HG03378 (cell line): ENCODE measurements at regions not wholly inside any gene's neighbourhood (a gene's known extent, or its start where the extent isn't known, plus 50 kb on each side); places are given as distances from the start of the nearest gene placed in this dataset.
"Not testable (repeated sequence)": the region's sequence is repeated elsewhere in the genome, so short reads cannot be mapped to it uniquely, and the experiment has no call there.

Experiments used
- ATAC-seq: cut with Tn5 transposase; IDR thresholded peaks from one replicate; pipeline ENCODE4 v1.9.1; 2021; ENCODE audit warnings: mild to moderate bottlenecking, moderate library complexity; ENCODE audit not compliant: unreplicated experiment

DNA sequence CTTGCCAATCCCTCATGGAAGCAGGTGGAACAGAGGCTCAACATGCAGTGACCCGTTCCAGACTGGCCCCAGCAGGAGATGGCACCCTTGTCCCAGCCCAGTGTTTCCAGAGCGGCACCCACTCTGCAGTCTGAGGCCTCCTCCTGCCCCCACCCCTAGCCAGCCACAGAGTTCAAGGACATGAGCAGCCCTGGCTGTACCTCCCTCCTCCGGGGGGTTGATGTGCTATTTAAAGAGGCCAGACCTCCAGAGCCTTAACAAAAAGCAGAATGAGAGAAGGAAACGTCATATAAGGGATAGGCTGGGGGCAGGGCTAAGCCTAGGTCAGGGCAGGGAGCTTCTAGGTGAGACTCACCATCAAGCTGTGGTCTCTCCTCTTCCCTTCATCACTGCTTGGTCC lies 115.7 kb upstream of the NANOS1 start:
- ATAC-seq: no peak

GRCh38 chr10:118914629-118915028 lies 114.9 kb upstream of the NANOS1 start:
- ATAC-seq: no peak

DNA sequence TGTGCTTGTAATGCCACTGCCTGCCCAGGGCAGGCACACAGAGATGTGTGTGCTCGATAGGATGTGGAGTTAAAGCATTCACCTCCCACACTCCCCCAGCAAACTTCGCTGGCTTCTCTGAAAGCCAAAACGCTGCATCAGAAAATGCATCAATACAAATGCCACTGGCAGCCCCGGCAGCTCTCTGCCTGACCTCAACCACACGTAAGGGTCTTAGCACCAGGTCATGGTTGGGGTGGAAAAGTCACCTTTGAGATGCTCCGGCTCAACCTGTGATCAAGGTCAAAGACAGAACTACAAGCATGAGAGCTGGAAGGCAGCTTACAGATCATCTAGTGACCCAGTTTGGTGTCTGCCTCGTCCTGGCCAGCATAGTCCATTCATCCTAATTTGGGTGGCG lies 114.4 kb upstream of the NANOS1 start:
- no peak for ATAC-seq

DNA sequence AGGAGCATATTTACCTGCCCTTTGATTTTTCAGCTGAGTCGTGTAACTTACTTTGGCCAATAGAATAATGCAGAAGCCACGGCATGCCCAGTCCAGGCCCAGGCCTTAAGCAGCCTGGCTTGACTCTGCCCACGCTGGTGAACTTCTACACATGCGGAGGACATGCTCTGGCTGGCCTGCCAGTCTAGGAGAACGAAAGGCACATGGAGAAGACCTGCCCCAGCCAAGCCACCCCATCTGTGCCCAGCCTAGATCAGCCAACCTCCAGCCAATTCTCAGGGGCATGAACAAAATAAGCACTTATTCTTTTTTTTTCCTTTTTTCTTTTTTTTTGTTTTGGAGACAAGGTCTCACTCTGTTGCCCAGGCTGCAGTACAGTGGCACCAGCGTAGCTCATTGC lies 112.7 kb upstream of the NANOS1 start:
- ATAC-seq: no peak

DNA sequence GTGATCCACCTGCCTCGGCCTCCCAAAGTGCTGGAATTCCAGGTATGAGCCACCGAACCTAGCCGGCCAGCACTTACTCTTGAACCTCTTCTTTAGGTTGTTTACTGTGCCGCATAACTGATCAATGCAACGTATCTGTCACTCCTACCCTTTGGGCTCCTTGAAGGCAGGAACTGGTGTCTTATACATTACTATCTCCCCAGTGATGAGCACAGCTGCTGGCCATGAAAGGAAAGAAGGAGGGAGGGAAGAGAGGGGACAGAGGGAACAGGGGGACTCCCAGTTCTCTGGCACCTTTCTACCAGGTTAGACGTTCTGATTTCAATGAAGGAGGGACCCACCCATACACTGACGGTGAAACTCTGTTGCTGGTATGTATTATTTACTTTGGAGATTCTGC lies 111.8 kb upstream of the NANOS1 start:
- ATAC-seq: no peak

DNA sequence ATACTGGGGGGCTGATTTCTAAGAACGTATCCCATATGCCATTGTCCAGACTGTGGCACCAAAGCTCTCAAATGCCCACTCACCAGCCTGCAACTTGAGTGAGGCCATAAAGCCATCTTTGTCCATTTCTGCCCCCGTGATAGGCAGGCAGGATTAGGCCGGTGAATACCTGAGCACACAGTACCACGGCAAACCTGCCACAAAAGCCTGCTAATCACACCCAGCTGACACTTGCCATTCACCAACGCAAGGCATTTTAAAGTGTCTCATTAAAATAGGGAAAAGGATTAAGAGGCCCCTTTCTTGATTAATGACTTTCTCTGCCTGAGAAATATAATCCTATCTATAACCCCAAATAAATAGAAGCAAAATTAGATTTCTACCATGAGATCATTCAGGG lies 111.4 kb upstream of the NANOS1 start:
- no peak for ATAC-seq

DNA sequence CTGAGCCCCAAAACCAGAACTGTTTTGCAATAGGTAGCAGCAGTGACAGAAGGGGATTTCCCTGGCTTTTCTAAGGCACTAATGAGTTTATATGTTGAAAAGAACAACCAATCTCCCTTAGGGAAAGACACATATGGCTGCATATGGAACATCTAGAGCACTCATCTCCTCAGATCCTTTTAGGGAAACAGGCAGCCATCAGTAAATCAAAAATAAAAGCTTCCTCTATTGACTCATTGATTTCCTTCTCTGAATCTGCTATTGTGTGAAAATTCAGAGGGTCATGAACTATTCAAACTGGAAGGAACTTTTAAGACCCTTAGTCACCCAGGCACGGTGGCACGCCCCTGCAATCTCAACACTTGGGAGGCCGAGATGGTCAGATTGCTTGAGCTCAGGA lies 110.9 kb upstream of the NANOS1 start:
- ATAC-seq: no peak

- ATAC-seq: no peak
Measured at GRCh38 chr10:118920206-118920605, 109.3 kb upstream of the NANOS1 start.

GRCh38 chr10:118922226-118922625 lies 107.3 kb upstream of the NANOS1 start:
- ATAC-seq: no peak

DNA sequence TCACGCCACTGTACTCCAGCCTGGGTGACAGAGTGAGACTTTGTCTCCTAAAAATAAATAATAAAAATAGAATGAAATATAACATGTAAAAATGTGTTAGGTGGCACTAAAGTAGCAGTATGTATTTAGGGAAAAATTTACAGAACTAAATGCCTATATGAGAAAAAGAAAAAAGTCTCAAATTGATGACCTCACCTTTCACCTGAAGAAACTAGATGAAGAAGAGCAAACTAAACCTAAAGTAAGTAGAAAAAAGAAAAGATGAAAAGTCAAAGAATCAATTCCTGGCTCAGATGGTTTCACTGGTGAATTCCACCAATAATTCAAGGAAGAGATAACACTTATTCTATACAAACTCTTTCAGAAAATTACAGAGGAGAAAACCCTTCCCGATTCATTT lies 106.5 kb upstream of the NANOS1 start:
- ATAC-seq: no peak

DNA sequence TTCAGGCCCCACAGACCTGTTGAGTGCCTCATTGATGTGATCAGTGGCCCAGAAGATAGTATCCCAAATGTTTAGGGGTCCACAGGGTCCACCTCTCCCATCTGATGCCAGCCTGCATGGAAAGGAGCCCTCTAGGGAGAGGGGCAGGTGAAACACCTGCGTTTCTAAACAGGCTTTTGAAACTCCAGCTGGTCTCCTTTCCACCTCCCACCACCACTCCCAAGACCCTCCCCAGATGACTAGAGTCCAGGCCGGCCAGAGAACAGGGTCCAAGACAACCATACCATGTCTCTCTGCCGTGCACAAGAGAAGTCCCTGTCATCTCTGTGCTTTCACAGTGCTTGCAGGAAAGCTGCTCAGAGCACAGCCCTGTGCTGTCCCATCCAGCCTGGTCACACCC lies 105.0 kb upstream of the NANOS1 start:
- ATAC-seq: no peak

- ATAC-seq: no peak
Measured at GRCh38 chr10:118925404-118926071, 104.0 kb upstream of the NANOS1 start.

DNA sequence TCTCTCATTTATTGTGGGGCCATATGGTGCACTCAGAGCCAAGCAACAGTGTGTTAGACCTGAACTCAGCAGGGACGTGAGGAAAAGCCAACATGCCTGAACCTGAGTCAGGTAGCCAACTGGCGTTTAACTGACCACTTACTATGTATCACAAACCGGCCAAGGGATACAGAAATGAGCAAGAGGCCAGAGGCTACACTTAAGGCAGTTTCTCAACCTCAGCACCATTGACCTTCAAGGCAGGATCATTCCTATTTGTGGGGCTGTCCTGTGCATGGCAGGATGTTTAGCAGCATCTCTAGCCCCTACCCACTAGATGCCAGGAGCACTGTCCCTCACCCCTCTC lies 103.5 kb upstream of the NANOS1 start:
- no peak for ATAC-seq

DNA sequence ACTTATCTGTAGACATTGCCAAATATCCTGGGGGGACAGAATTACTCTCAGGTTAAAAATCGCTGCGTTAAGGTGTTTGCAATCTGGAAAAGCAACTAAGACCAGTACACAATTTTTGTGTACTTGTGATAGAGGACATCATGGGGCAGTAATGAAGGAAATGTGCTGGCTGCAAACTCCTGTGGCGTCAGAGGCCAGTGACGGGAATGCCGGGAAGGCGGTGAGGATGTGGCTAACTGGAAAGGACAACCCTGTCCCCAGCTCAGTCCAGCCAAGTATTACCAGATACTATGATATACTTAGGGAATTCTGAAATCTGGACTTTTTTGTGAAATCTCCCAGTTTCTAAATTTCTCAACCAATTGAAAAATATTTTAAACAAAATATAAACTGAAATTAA lies 103.1 kb upstream of the NANOS1 start:
- no peak for ATAC-seq

GRCh38 chr10:118926903-118927302 lies 102.6 kb upstream of the NANOS1 start:
- ATAC-seq: no peak

DNA sequence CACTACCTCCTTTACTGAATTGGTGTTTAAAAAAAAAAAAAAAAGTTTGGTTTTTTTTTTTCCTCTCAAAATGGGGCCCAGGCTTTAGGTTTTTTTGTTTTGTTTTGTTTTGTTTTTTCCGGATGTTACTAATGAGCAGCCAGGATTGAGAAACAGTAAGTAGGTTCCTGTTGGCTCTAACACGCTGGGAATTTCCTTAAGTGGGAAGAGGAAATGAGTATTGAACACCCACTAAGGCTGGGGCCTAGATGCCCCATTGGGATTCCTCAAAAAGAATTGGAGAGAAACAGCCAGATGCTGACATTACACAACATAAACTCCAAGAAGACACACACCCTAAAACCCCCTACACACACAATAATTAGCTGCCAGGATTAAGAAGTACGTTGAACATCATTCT lies 102.2 kb upstream of the NANOS1 start:
- ATAC-seq: no peak

GRCh38 chr10:118930614-118931013 lies 98.9 kb upstream of the NANOS1 start:
- no peak for ATAC-seq

GRCh38 chr10:118931436-118931835 lies 98.1 kb upstream of the NANOS1 start:
- ATAC-seq: no peak

DNA sequence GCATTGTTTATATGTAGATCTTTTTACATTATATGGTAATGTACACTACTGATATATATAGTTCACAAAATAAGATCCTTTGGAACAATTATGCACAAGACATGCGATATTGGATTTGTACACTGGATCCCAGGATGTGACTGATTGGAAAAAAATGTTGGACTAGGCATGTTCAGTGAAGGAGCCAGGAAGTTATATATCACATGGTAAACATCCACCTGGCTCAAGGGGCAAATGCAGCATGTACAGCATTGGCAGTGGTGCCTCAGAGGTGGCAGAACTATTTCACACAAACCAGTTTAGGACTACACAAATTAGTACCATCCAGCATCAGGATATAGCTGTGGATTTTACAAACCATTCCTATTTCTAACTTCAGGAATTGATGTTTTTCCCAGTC lies 97.4 kb upstream of the NANOS1 start:
- not testable (repeated sequence) for ATAC-seq

DNA sequence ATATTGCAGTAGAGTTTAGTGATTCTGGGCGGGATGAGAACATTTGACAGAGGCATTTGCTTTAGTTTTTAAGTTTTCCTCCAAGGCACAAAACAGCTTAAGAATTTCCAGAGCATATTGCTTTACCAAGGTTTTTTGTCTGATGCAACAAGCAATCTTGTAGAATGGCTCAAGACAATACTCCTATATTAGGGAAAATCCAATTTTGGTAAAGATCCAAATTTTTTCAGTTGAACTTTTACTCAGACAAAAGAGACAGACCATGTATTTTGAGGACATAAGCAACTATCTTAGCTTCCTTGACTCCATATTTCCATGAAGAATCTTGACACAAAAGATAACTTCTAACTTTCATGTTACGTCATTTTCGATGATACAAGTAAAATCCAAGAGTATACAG lies 92.3 kb upstream of the NANOS1 start:
- no peak for ATAC-seq

GRCh38 chr10:118939211-118940007 lies 90.1 kb upstream of the NANOS1 start:
- ATAC-seq: no peak

- ATAC-seq: no peak
Measured at GRCh38 chr10:118940386-118940785, 89.1 kb upstream of the NANOS1 start.

- no peak for ATAC-seq
Measured at GRCh38 chr10:118943253-118943652, 86.3 kb upstream of the NANOS1 start.
